Heart left ventricle (tissue), 16 donors: ENCODE measurements at regions not wholly inside any gene's neighbourhood (a gene's known extent, or its start where the extent isn't known, plus 50 kb on each side); places are given as distances from the start of the nearest gene placed in this dataset.
"Not testable (repeated sequence)": the region's sequence is repeated elsewhere in the genome, so short reads cannot be mapped to it uniquely, and the experiment has no call there.

ENCODE experiments used
- ATAC-seq, 4 donors: fragments of 200-7000 bp; cut with Tn5 transposase; one replicate each; pipeline ENCODE4 v1.9.1; 2020 to 2022; ENCODE audit warnings: moderate library complexity in 4 of 4, mild to moderate bottlenecking in 3 of 4, moderate number of reproducible peaks in 1 of 4
- DNase-seq, 5 donors: peaks; one replicate each; pipeline ENCODE4 v3.0.0-alpha.2; 2020
- H3K27ac ChIP-seq, 12 donors: fragments of 200-600 bp; sonication (generic) in 4 of 12; one replicate each; pipeline versions ENCODE4 v1.5.0 to v1.8.0; 2016 to 2022; ENCODE audit warnings: mild to moderate bottlenecking in 2 of 12
- H3K27me3 ChIP-seq, 9 donors: fragments of 200-600 bp; sonication (generic) in 2 of 9; one replicate each; pipeline versions ENCODE4 v1.5.1 to v1.8.0; 2016 to 2022; ENCODE audit warnings: mild to moderate bottlenecking in 3 of 9
- H3K36me3 ChIP-seq, 9 donors: fragments of 200-600 bp; sonication (generic) in 2 of 9; one replicate each; pipeline versions ENCODE4 v1.5.0 to v1.8.0; 2018 to 2022; ENCODE audit warnings: mild to moderate bottlenecking in 2 of 9
- H3K4me1 ChIP-seq, 12 donors: fragments of 200-600 bp; sonication (generic) in 4 of 12; one replicate each; pipeline versions ENCODE4 v1.5.0 to v1.8.0; 2016 to 2022; ENCODE audit warnings: mild to moderate bottlenecking in 3 of 12
- H3K4me3 ChIP-seq, 12 donors: fragments of 200-600 bp; sonication (generic) in 4 of 12; one replicate each; pipeline versions ENCODE4 v1.5.0 to v1.8.0; 2017 to 2022; ENCODE audit warnings: mild to moderate bottlenecking in 9 of 12, moderate library complexity in 4 of 12
- H3K9me3 ChIP-seq, 12 donors: fragments of 200-600 bp; sonication (generic) in 4 of 12; one replicate each; pipeline versions ENCODE4 v1.5.0 to v1.8.0; 2016 to 2022; ENCODE audit warnings: mild to moderate bottlenecking in 1 of 12
- POLR2A ChIP-seq, 2 donors: fragments of 450-650 bp; IDR thresholded peaks; one replicate each; pipeline ENCODE4 v1.6.1; 2017; ENCODE audit warnings: antibody characterized with exemption in 2 of 2, mild to moderate bottlenecking in 2 of 2, moderate library complexity in 2 of 2
- WGBS, 4 donors: extraction: QIAGEN DNeasy Blood & Tissue Kit in 2 of 4; methylation state at CpG; one replicate each; pipeline versions ENCODE4 v1.1.5 to v1.1.7; 2013 to 2018; 5-methylcytosine and 5-hydroxymethylcytosine counted together
- intact Hi-C, 10 donors: fragments of 100-400 bp; cut with DNase I; formaldehyde crosslinking; loops; one replicate each; pipeline versions ENCODE4 v1.11.1 to v1.14.2; 2022
- TF ChIP-seq, protein P1 (sequence below), 12 donors: fragments of 200-600 bp; sonication (generic) in 4 of 12; IDR thresholded peaks; one replicate each; pipeline versions ENCODE4 v1.5.0 to v1.8.0; 2018 to 2022; ENCODE audit warnings: antibody characterized with exemption in 12 of 12, mild to moderate bottlenecking in 5 of 12
- donor health status: ischemic (EF 13 %, LVEDD 7.1; RV severe dilation, severe dysfunction).
- donor health status: healthy with polysubstance abuse.
- donor health status: DM: no; HTN: yes; CAD: no.
- donor health status: DM: no; HTN: no; CAD: no.
- donor health status: ischemic (EF 25% LVEDD 6.9; RV normal size, moderate dysfunction).
- donor health status: ischemic (EF 25% LVEDD 5.7; RV mildly dilated, moderate dysfunction).
- donor health status: healthy.
- donor health status: DM: yes; HTN: yes; CAD: no.
- donor health status: ischemic (EF 35%, LVEDD 5.7; RV mildly dilated, moderate dysfunction).
- donor health status: nonischemic (EF 11% LVEDD 7.7; RV severe dilation, severe dysfunction).
- donor health status: DM: yes; HTN: yes; CAD: no.
- donor health status: PGD.
- donor health status: ischemic (EF 29% LVEDD 5.4; RV normal size, mild dysfunction).
- donor health status: nonischemic (EF 23%, LVEDD 6.1; RV moderate dilation, normal function).

DNA sequence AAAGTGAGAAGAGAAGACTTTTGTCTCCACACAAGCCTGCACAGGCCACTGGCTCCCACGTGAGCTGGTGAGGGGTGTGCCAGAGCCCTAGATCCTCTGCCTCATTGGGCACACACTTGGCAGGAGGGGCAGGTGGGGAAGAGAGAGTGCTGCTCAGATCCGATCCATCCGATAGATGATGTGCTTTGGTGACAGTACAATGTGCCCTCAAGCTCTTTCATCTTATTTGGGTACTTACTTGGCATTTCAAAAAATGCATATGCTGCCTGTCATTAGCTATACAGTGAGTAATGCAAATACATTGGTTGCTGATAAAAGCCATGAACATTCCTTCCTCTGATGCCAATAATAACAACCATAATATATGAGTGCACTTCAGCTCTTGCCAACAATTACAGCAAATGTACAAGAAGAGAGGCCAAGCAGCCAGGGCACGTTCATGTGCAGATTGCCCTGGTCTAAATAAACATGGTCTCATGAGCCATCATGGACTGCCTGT, 255.3 kb downstream of the VAPA start:
- peaks cover 0 to 8% (median 2%) of the 10 kb centered on the region in 12 donors for H3K4me1 ChIP-seq
- TF ChIP-seq, protein P1, sequence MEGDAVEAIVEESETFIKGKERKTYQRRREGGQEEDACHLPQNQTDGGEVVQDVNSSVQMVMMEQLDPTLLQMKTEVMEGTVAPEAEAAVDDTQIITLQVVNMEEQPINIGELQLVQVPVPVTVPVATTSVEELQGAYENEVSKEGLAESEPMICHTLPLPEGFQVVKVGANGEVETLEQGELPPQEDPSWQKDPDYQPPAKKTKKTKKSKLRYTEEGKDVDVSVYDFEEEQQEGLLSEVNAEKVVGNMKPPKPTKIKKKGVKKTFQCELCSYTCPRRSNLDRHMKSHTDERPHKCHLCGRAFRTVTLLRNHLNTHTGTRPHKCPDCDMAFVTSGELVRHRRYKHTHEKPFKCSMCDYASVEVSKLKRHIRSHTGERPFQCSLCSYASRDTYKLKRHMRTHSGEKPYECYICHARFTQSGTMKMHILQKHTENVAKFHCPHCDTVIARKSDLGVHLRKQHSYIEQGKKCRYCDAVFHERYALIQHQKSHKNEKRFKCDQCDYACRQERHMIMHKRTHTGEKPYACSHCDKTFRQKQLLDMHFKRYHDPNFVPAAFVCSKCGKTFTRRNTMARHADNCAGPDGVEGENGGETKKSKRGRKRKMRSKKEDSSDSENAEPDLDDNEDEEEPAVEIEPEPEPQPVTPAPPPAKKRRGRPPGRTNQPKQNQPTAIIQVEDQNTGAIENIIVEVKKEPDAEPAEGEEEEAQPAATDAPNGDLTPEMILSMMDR (IDR thresholded peaks at IDR 0.05): no peak
- TF ChIP-seq POLR2A (IDR thresholded peaks at IDR 0.05): no peak
- H3K4me3 ChIP-seq: no peak overlapping the region
- no peaks in the 10 kb centered on the region for H3K36me3 ChIP-seq
- DNase-seq (no peak), ATAC-seq (no peak)
- no peaks in the 10 kb centered on the region for H3K9me3 ChIP-seq
- 75 to 89% (median 83%) methylated on average over 4 of the region's 4 CpGs for WGBS, 4 donors
- H3K27me3 ChIP-seq: no peaks in the 10 kb centered on the region
- no peak overlapping the region for H3K27ac ChIP-seq
- intact Hi-C loops: loop anchor here in 1 of 10 donors (10.0 kb wide), 1 partner anchor 66 kb away; no protein-coding TSS in a partner anchor

DNA sequence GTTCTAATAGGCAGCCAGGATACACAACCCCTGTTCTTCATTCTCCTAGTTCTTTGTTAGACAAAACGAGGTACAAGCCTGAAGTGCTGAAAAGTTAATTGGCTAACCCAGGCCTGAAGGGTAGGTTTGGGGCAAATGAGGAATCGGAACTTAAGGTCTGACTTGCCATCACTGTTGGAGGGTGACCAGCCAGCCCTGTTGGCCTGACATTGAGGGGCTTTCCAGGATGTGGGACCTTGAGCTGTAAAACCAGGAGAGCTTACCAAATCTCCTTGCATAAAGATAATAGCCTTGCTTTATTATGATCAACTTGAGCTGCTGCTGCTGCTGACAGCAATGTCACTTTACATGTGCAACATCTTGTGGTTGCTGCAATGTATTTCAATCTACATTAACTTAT, 256.0 kb downstream of the VAPA start:
- intact Hi-C loops: loop anchor here in 2 of 10 donors (10.0 kb wide), 1 partner anchor 65 kb away; no protein-coding TSS in a partner anchor
- no peak for DNase-seq
- no peak for ATAC-seq
- H3K4me3 ChIP-seq: no peak overlapping the region
- no peaks in the 10 kb centered on the region for H3K36me3 ChIP-seq
- TF ChIP-seq, protein P1 (IDR thresholded peaks at IDR 0.05): no peak
- no peak for TF ChIP-seq POLR2A (IDR thresholded peaks at IDR 0.05)
- WGBS, 4 donors: 83 to 91% (median 89%) methylated on average over 2 of the region's 2 CpGs
- H3K9me3 ChIP-seq: no peaks in the 10 kb centered on the region
- no peaks in the 10 kb centered on the region for H3K27me3 ChIP-seq
- peaks cover 0 to under 1% (median 0%) of the 10 kb centered on the region in 12 donors for H3K4me1 ChIP-seq
- H3K27ac ChIP-seq: no peak overlapping the region

DNA sequence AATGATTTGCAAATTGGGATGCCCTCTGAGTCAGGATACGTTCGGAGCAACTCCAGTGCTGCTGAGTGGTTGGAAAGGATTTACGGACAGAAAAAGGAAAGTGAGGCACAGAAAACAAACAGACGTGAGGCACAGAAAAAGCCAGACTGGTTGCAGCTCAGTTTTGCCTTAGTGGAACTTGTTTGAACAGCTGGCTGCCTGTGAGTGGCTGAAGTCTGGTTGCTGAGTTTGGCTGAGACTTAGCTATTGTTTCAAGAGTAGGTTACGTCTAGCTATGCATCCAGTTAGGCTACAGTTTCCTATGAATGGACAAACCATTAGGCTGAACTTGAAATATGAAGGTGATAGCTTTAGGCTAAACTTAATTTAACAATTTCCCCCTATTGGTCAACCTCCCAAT, 256.6 kb downstream of the VAPA start:
- DNase-seq: no peak
- 71 to 77% (median 72%) methylated on average over 5 of the region's 5 CpGs for WGBS, 4 donors
- TF ChIP-seq, protein P1 (IDR thresholded peaks at IDR 0.05): no peak
- TF ChIP-seq POLR2A (IDR thresholded peaks at IDR 0.05): no peak
- intact Hi-C loops: loop anchor here in 1 of 10 donors (10.0 kb wide), 1 partner anchor 64 kb away; no protein-coding TSS in a partner anchor
- Histone ChIP-seq H3K27ac (no peak overlapping the region), H3K27me3 (no peaks in the 10 kb centered on the region), H3K9me3 (no peaks in the 10 kb centered on the region), H3K36me3 (no peaks in the 10 kb centered on the region), H3K4me3 (no peak overlapping the region), H3K4me1 (no peaks in the 10 kb centered on the region)
- ATAC-seq: peak in 2 of 4 donors; percentile 57 to 61

DNA sequence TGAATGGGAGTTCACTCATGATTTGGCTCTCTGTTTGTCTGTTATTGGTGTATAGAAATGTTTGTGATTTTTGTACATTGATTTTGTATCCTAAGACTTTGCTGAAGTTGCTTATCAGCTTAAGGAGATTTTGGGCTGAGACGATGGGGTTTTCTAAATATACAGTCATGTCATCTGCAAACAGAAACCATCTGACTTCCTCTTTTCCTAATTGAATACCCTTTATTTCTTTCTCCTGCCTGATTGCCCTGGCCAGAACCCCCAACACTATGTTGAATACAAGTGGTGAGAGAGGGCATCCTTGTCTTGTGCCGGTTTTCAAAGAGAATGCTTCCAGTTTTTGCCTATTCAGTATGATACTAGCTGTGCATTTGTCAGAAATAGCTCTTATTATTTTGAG, 261.5 kb downstream of the VAPA start:
- not testable (repeated sequence) for H3K9me3 ChIP-seq, H3K36me3 ChIP-seq, H3K4me1 ChIP-seq, H3K4me3 ChIP-seq, DNase-seq, H3K27me3 ChIP-seq, ATAC-seq, H3K27ac ChIP-seq
- intact Hi-C loops: loop anchor here in 1 of 10 donors (10.0 kb wide), 1 partner anchor 59 kb away; no protein-coding TSS in a partner anchor
- WGBS, 4 donors: 66 to 76% (median 67%) methylated on average over 2 of the region's 2 CpGs

DNA sequence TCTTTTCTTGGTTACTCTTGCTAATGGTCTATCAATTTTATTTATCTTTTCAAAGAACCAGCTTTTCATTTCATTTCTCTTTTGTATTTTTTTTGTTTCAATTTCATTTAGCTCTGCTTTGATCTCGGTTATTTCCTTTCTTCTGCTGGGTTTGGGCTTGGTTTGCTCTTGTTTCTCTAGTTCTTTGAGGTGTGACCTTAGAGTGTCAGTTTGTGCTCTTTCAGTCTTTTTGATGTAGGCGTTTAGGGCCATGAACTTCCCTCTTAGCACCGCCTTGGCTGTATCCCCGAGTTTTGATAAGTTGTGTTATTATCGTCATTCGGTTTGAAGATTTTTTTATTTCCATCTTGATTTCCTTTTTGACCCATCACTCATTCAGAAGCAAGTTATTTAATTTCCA, 265.5 kb downstream of the VAPA start:
- not testable (repeated sequence) for H3K4me3 ChIP-seq, H3K9me3 ChIP-seq, H3K4me1 ChIP-seq, ATAC-seq, H3K27ac ChIP-seq, H3K36me3 ChIP-seq, H3K27me3 ChIP-seq, DNase-seq
- WGBS, 4 donors: 86 to 94% (median 92%) methylated on average over 6 of the region's 6 CpGs
- intact Hi-C loops: loop anchor here in 1 of 10 donors (10.0 kb wide), 1 partner anchor 55 kb away; no protein-coding TSS in a partner anchor
